ENCODE measurements at regions not wholly inside any gene's neighbourhood (a gene's known extent, or its start where the extent isn't known, plus 50 kb on each side); places are given as distances from the start of the nearest gene placed in this dataset.

- no peak for DNase-seq
Measured at GRCh38 chr2:240300840-240301239, 134.6 kb upstream of the GPC1 start.

GRCh38 chr2:240301256-240301795, 134.1 kb upstream of the GPC1 start:
- DNase-seq, result no peak

GRCh38 chr2:240302041-240302440, 133.4 kb upstream of the GPC1 start:
- DNase-seq, result no peak

GRCh38 chr2:240302933-240303595, 132.4 kb upstream of the GPC1 start:
- no peak for DNase-seq

- DNase-seq, result no peak
Measured at GRCh38 chr2:240303896-240304745, 131.3 kb upstream of the GPC1 start.

- no peak for DNase-seq
Measured at GRCh38 chr2:240304746-240305161, 130.7 kb upstream of the GPC1 start.

GRCh38 chr2:240305369-240305962, 130.0 kb upstream of the GPC1 start:
- no peak for DNase-seq

- DNase-seq, result no peak
Measured at GRCh38 chr2:240306185-240306584, 129.3 kb upstream of the GPC1 start.

- no peak for DNase-seq
Measured at GRCh38 chr2:240308111-240308651, 127.3 kb upstream of the GPC1 start.

GRCh38 chr2:240309214-240309613, 126.2 kb upstream of the GPC1 start:
- no peak for DNase-seq

GRCh38 chr2:240310201-240310600, 125.3 kb upstream of the GPC1 start:
- no peak for DNase-seq

- DNase-seq, result no peak
Measured at GRCh38 chr2:240310645-240311044, 124.8 kb upstream of the GPC1 start.

GRCh38 chr2:240311821-240312220, 123.6 kb upstream of the GPC1 start:
- DNase-seq, result no peak

GRCh38 chr2:240319221-240319854, 116.1 kb upstream of the GPC1 start:
- DNase-seq, result no peak

GRCh38 chr2:240319855-240320203, 115.6 kb upstream of the GPC1 start:
- DNase-seq, result no peak

- DNase-seq, result no peak
Measured at GRCh38 chr2:240320204-240320993, 115.1 kb upstream of the GPC1 start.

GRCh38 chr2:240322231-240322955, 113.1 kb upstream of the GPC1 start:
- DNase-seq, result no peak

- no peak for DNase-seq
Measured at GRCh38 chr2:240322991-240323390, 112.5 kb upstream of the GPC1 start.

- DNase-seq, result no peak
Measured at GRCh38 chr2:240323601-240324291, 111.7 kb upstream of the GPC1 start.

GRCh38 chr2:240324312-240325015, 111.0 kb upstream of the GPC1 start:
- no peak for DNase-seq

Measured in NCI-H524 treated with DMSO at 0.1 percent for 48 hours (cell line).